PC-9 (cell line): ENCODE measurements at regions not wholly inside any gene's neighbourhood (a gene's known extent, or its start where the extent isn't known, plus 50 kb on each side); places are given as distances from the start of the nearest gene placed in this dataset.

Experiments
- BruUV-seq: library from RNA; stranded (reverse); fragments of 400-500 nt; replicated peaks from 2 replicates; lab custom pipeline; 2021; lab: Mats Ljungman, UMichigan
- CTCF ChIA-PET: fragments of 300-600 bp; sonication (Branson Sonifier 250); formaldehyde crosslinking; loops from one replicate; lab custom pipeline; 2022; ENCODE audit warnings: antibody characterized with exemption; lab: Charles Lee
- POLR2A ChIA-PET: fragments of 300-600 bp; sonication (Branson Sonifier 250); formaldehyde crosslinking; loops from one replicate; lab custom pipeline; 2022; ENCODE audit warnings: antibody characterized with exemption; ENCODE audit not compliant: unreplicated experiment; lab: Charles Lee
- DNase-seq, 2 experiments: peaks; one replicate each; pipeline versions ENCODE4 v3.0.0 to v3.0.0-alpha.2; 2015 to 2022; ENCODE audit warnings: mixed read lengths in 1 of 2
- H2AFZ ChIP-seq: fragments of 200-600 bp; sonication (generic); 2 replicates; pipeline ENCODE4 v1.8.1; 2017; ENCODE audit warnings: antibody characterized with exemption
- H3F3A ChIP-seq: fragments of 200-600 bp; sonication (generic); 2 replicates; pipeline ENCODE4 v1.8.1; 2017; ENCODE audit warnings: antibody characterized with exemption, mild to moderate bottlenecking, low read depth; ENCODE audit not compliant: insufficient read depth
- H3K27ac ChIP-seq: fragments of 200-600 bp; sonication (generic); 2 replicates; pipeline ENCODE4 v1.6.1; 2016; ENCODE audit warnings: mixed run types
- H3K27me3 ChIP-seq: fragments of 200-600 bp; sonication (generic); 2 replicates; pipeline ENCODE4 v1.6.1; 2016; ENCODE audit warnings: low read depth, mixed run types; ENCODE audit not compliant: insufficient read depth
- H3K36me3 ChIP-seq: fragments of 200-600 bp; sonication (generic); 2 replicates; pipeline ENCODE4 v1.6.1; 2016; ENCODE audit warnings: low read depth, mixed run types
- H3K4me1 ChIP-seq: fragments of 200-600 bp; sonication (generic); replicated peaks from 2 replicates; pipeline ENCODE4 v1.6.1; 2016; ENCODE audit warnings: mixed run types; ENCODE audit not compliant: insufficient read depth
- H3K4me2 ChIP-seq: fragments of 200-600 bp; sonication (generic); 2 replicates; pipeline ENCODE4 v1.6.1; 2017; ENCODE audit warnings: mixed run types
- H3K4me3 ChIP-seq: fragments of 200-600 bp; sonication (generic); 2 replicates; pipeline ENCODE4 v1.6.1; 2016; ENCODE audit warnings: mixed run types
- H3K79me2 ChIP-seq: fragments of 200-600 bp; sonication (generic); 2 replicates; pipeline ENCODE4 v1.6.1; 2017; ENCODE audit warnings: low read depth, mixed run types
- H3K9me2 ChIP-seq: fragments of 200-600 bp; sonication (generic); 2 replicates; pipeline ENCODE4 v1.8.1; 2017; ENCODE audit warnings: mild to moderate bottlenecking; ENCODE audit not compliant: insufficient read depth
- H3K9me3 ChIP-seq: fragments of 200-600 bp; sonication (generic); 2 replicates; pipeline ENCODE4 v1.8.1; 2016; ENCODE audit warnings: low read depth; ENCODE audit not compliant: insufficient read depth
- H4K20me1 ChIP-seq: fragments of 200-600 bp; sonication (generic); 2 replicates; pipeline ENCODE4 v1.8.1; 2017; ENCODE audit not compliant: insufficient read depth
- CTCF ChIP-seq: fragments of 200-600 bp; sonication (generic); conservative IDR thresholded peaks from 2 replicates; pipeline ENCODE4 v1.6.1; 2017; ENCODE audit warnings: mixed run types, antibody characterized with exemption, mild to moderate bottlenecking, moderate library complexity
- EZH2 ChIP-seq: fragments of 200-600 bp; sonication (generic); IDR thresholded peaks from 2 replicates; pipeline ENCODE4 v1.8.0; 2017; ENCODE audit warnings: antibody characterized with exemption, low read depth
- intact Hi-C: fragments of 100-400 bp; cut with micrococcal nuclease; formaldehyde crosslinking; loops from one replicate; pipeline ENCODE4 v1.10.0; 2022; ENCODE audit not compliant: unreplicated experiment

GRCh38 chr12:113747017-113747416 lies 219.1 kb downstream of the RBM19 start:
- Histone ChIP-seq H3K36me3 (no peaks in the 10 kb centered on the region), H3K4me1 (no peaks in the 10 kb centered on the region), H2AFZ (no peak overlapping the region), H4K20me1 (no peaks in the 10 kb centered on the region), H3K27ac (no peak overlapping the region), H3K9me2 (no peaks in the 10 kb centered on the region), H3K79me2 (no peaks in the 10 kb centered on the region), H3K4me3 (no peak overlapping the region), H3F3A (no peaks in the 10 kb centered on the region), H3K9me3 (no peaks in the 10 kb centered on the region), H3K4me2 (no peak overlapping the region), H3K27me3 (no peaks in the 10 kb centered on the region)
- intact Hi-C loops, result no loop called here
- TF ChIP-seq CTCF (no peak), EZH2 (no peak)
- POLR2A ChIA-PET, result no interaction called here
- no TSS peak for BruUV-seq
- no peak for DNase-seq
- CTCF ChIA-PET, result no interaction called here

GRCh38 chr12:113744802-113745395 lies 221.2 kb downstream of the RBM19 start:
- DNase-seq, result no peak
- Histone ChIP-seq H3K4me3 (no peak overlapping the region), H4K20me1 (no peaks in the 10 kb centered on the region), H3K79me2 (no peaks in the 10 kb centered on the region), H3K4me2 (no peak overlapping the region), H3K4me1 (no peaks in the 10 kb centered on the region), H2AFZ (no peak overlapping the region), H3K9me2 (no peaks in the 10 kb centered on the region), H3K9me3 (no peaks in the 10 kb centered on the region), H3F3A (no peaks in the 10 kb centered on the region), H3K27me3 (no peaks in the 10 kb centered on the region), H3K36me3 (no peaks in the 10 kb centered on the region), H3K27ac (no peak overlapping the region)
- intact Hi-C loops, result no loop called here
- ChIA-PET POLR2A (no interaction called here), CTCF (no interaction called here)
- BruUV-seq, result TSS peak; percentile 15
- TF ChIP-seq CTCF, result no peak
- no peak for TF ChIP-seq EZH2

GRCh38 chr12:113742801-113743200 lies 223.3 kb downstream of the RBM19 start:
- H3K27me3 ChIP-seq, result no peaks in the 10 kb centered on the region
- no peaks in the 10 kb centered on the region for H3K79me2 ChIP-seq
- no peak for TF ChIP-seq CTCF
- TF ChIP-seq EZH2, result no peak
- H3K4me3 ChIP-seq, result no peak overlapping the region
- H4K20me1 ChIP-seq, result no peaks in the 10 kb centered on the region
- H3K4me2 ChIP-seq, result no peak overlapping the region
- H3F3A ChIP-seq, result no peaks in the 10 kb centered on the region
- H3K9me2 ChIP-seq, result no peaks in the 10 kb centered on the region
- H2AFZ ChIP-seq, result no peak overlapping the region
- no peak for DNase-seq
- H3K4me1 ChIP-seq, result no peaks in the 10 kb centered on the region
- BruUV-seq, result no TSS peak
- intact Hi-C loops, result no loop called here
- no peaks in the 10 kb centered on the region for H3K36me3 ChIP-seq
- H3K27ac ChIP-seq, result no peak overlapping the region
- H3K9me3 ChIP-seq, result no peaks in the 10 kb centered on the region
- CTCF ChIA-PET, result no interaction called here
- POLR2A ChIA-PET, result no interaction called here
